VCaP (cell line): ENCODE measurements at regions not wholly inside any gene's neighbourhood (a gene's known extent, or its start where the extent isn't known, plus 50 kb on each side); places are given as distances from the start of the nearest gene placed in this dataset.

Source experiments
- H3K27ac ChIP-seq: fragments of 450-650 bp; 2 replicates; pipeline ENCODE4 v1.5.1; 2017
- CTCF ChIP-seq: fragments of 450-650 bp; conservative IDR thresholded peaks from 2 replicates; pipeline ENCODE4 v1.5.1; 2017; ENCODE audit warnings: mild to moderate bottlenecking, moderate library complexity

DNA sequence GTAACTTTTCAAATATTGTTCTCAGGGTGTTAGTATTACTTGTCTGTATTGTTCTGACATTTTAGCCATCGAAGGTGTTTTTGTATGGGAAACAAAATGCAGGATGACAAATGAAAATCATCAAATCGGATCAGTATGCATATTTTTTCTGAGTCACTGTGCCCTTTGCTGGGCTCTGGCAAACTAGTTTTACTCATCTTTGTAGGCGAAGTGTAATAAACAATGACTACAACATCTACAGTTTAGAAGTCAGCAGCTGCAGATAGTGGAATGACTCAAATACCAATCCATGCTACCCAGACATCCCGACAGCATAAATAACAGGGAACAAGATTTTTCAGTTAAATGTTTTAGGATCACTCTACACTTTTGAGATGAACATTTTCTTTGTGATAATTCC is 557.3 kb upstream of the TENM3 start:
- no peak overlapping the region for H3K27ac ChIP-seq
- no peak for TF ChIP-seq CTCF

- TF ChIP-seq CTCF: no peak
- no peak overlapping the region for H3K27ac ChIP-seq
Observed at GRCh38 chr4:181687116-181687515, 556.1 kb upstream of the TENM3 start.

GRCh38 chr4:181688432-181688831 is 554.8 kb upstream of the TENM3 start:
- no peak overlapping the region for H3K27ac ChIP-seq
- no peak for TF ChIP-seq CTCF

- no peak overlapping the region for H3K27ac ChIP-seq
- TF ChIP-seq CTCF: no peak
Observed at GRCh38 chr4:181688872-181689271, 554.3 kb upstream of the TENM3 start.

- TF ChIP-seq CTCF: no peak
- H3K27ac ChIP-seq: no peak overlapping the region
Observed at GRCh38 chr4:181690498-181690897, 552.7 kb upstream of the TENM3 start.

- no peak for TF ChIP-seq CTCF
- no peak overlapping the region for H3K27ac ChIP-seq
Observed at GRCh38 chr4:181692965-181693364, 550.2 kb upstream of the TENM3 start.

DNA sequence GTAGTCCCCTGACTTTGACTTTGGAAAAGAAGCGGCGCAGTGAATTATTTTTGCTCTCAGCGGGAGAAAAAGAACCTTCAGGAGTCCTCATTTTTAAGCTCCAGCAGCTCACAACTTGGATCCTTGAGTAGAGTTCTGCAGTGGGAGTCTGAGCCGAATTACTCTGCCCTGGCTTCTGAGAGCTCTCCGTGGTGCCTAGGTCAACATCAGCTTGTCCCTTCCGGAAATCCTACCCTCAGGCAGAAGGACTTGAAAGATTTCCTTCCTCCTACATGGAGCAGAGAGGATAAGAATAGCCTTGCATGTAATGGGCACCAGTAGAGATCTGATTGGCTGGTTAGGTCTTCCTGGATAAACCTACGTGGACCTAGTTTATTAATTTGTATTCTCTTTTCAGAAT is 549.7 kb upstream of the TENM3 start:
- H3K27ac ChIP-seq: no peak overlapping the region
- no peak for TF ChIP-seq CTCF

DNA sequence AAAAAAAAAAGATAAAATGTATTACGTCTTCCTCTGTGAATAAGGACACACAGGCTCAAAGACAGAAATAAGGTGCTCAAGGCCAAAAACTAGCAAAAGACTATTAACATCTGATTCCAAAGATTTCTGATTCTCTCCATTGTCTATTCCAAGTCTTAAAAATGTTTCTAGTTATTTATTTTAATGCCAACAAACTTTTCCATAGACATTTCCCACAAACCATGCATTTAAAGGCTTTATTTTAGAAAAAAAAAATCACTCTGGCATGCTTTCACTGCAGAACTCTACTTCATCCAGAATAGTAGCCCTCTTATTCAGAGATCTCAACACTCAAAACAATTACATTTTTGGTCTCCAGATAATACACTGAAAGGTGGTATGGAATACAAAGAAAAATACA is 545.0 kb upstream of the TENM3 start:
- no peak overlapping the region for H3K27ac ChIP-seq
- TF ChIP-seq CTCF: no peak
